Transverse colon (tissue), 4 donors: ENCODE measurements at regions not wholly inside any gene's neighbourhood (a gene's known extent, or its start where the extent isn't known, plus 50 kb on each side); places are given as distances from the start of the nearest gene placed in this dataset.

Experiments used
- DNase-seq: peaks from one replicate; pipeline ENCODE4 v3.0.0-alpha.2; 2019
- H3K27ac ChIP-seq, 4 donors: fragments of 200-600 bp; sonication (generic); 2 replicates each; pipeline ENCODE4 v1.5.1; 2016 to 2018; ENCODE audit warnings: inconsistent platforms in 4 of 4
- H3K27me3 ChIP-seq: fragments of 200-600 bp; sonication (generic); 2 replicates; pipeline ENCODE4 v1.5.1; 2017; ENCODE audit warnings: inconsistent platforms
- H3K36me3 ChIP-seq, 4 donors: fragments of 200-600 bp; sonication (generic); 2 replicates each; pipeline ENCODE4 v1.5.1; 2017 to 2019; ENCODE audit warnings: inconsistent platforms in 4 of 4
- H3K4me1 ChIP-seq, 4 donors: fragments of 200-600 bp; sonication (generic); 2 replicates each; pipeline ENCODE4 v1.5.1; 2017 to 2020; ENCODE audit warnings: inconsistent platforms in 4 of 4
- H3K4me3 ChIP-seq, 4 donors: fragments of 200-600 bp; sonication (generic); 1 replicate in 1 of 4; 2 replicates in 3 of 4; pipeline versions ENCODE4 v1.5.1 to v1.6.1; 2017 to 2019; ENCODE audit warnings: inconsistent platforms in 4 of 4
- H3K9me3 ChIP-seq, 2 donors: fragments of 200-600 bp; sonication (generic); 2 replicates each; pipeline ENCODE4 v1.5.1; 2017 to 2019; ENCODE audit warnings: inconsistent platforms in 2 of 2
- EP300 ChIP-seq: sonication (generic); formaldehyde crosslinking; IDR thresholded peaks from one replicate; pipeline ENCODE4 v1.6.1; 2017; ENCODE audit warnings: antibody characterized with exemption, low read depth
- POLR2A ChIP-seq: fragments of 450-650 bp; IDR thresholded peaks from one replicate; pipeline ENCODE4 v1.6.1; 2016; ENCODE audit warnings: antibody characterized with exemption, mild to moderate bottlenecking, moderate library complexity
- POLR2AphosphoS5 ChIP-seq, 3 donors: sonication (generic); formaldehyde crosslinking; IDR thresholded peaks; one replicate each; pipeline ENCODE4 v1.6.1; 2016; ENCODE audit warnings: antibody characterized with exemption in 3 of 3
- WGBS, 2 donors: methylation state at CpG; one replicate each; pipeline ENCODE4 v1.1.5; 2018; ENCODE audit warnings: low coverage in 1 of 2; 5-methylcytosine and 5-hydroxymethylcytosine counted together
- in situ Hi-C, 4 donors: fragments of 200-750 bp; cut with MboI; loops; one replicate each; pipeline versions ENCODE4 v1.15.0 to v1.15.1; 2017; ENCODE audit warnings: low sequenced_read_pairs in 3 of 4, low pct_ligation_motif_present in 1 of 4, low pct_unique_long_range_greater_than_20kb in 1 of 4
- intact Hi-C: fragments of 100-400 bp; cut with DNase I; formaldehyde crosslinking; loops from one replicate; pipeline ENCODE4 v1.15.1; 2023; ENCODE audit warnings: low total_unique reads
- TF ChIP-seq, protein P1 (sequence below), 5 experiments: fragments of 200-600 bp in 3 of 5; fragments of 450-650 bp in 2 of 5; sonication (generic) in 3 of 5; IDR thresholded peaks; 1 replicate in 2 of 5; 2 replicates in 3 of 5; pipeline ENCODE4 v1.5.1; 2016 to 2017; ENCODE audit warnings: antibody characterized with exemption in 5 of 5, inconsistent platforms in 3 of 5, mild to moderate bottlenecking in 2 of 5, moderate library complexity in 1 of 5

DNA sequence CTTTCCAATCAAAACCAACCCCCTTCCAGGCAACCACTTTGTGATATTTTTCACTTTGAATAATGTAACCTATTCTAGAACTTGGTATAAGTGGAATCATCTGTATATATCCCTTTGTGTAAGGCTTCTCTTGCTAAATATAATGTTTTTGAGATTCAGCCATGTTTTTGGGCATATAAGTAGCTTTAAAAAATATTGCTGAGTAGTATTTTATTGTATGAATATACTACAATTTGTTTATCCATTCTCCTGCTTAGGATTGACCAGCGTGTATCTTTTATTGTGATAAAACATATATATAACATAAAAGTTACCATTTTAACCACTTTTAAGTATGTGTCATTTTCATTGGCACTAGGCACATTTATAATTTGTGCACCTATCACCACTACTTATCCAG is 79.8 kb upstream of the GPR139 start:
- no peaks in the 10 kb centered on the region for H3K36me3 ChIP-seq
- H3K27me3 ChIP-seq = no peaks in the 10 kb centered on the region
- WGBS, 2 donors = 50 to 83% methylated on average over 1 of the region's 1 CpG
- intact Hi-C loops = no loop called here
- no peaks in the 10 kb centered on the region for H3K4me1 ChIP-seq
- TF ChIP-seq EP300 (no peak), POLR2AphosphoS5 (IDR thresholded peaks at IDR 0.05) (no peak), POLR2A (no peak)
- TF ChIP-seq, protein P1, sequence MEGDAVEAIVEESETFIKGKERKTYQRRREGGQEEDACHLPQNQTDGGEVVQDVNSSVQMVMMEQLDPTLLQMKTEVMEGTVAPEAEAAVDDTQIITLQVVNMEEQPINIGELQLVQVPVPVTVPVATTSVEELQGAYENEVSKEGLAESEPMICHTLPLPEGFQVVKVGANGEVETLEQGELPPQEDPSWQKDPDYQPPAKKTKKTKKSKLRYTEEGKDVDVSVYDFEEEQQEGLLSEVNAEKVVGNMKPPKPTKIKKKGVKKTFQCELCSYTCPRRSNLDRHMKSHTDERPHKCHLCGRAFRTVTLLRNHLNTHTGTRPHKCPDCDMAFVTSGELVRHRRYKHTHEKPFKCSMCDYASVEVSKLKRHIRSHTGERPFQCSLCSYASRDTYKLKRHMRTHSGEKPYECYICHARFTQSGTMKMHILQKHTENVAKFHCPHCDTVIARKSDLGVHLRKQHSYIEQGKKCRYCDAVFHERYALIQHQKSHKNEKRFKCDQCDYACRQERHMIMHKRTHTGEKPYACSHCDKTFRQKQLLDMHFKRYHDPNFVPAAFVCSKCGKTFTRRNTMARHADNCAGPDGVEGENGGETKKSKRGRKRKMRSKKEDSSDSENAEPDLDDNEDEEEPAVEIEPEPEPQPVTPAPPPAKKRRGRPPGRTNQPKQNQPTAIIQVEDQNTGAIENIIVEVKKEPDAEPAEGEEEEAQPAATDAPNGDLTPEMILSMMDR (IDR thresholded peaks at IDR 0.05) = no peak
- in situ Hi-C loops = no loop called here
- no peaks in the 10 kb centered on the region for H3K9me3 ChIP-seq
- H3K4me3 ChIP-seq = no peak overlapping the region
- DNase-seq = no peak
- no peak overlapping the region for H3K27ac ChIP-seq

DNA sequence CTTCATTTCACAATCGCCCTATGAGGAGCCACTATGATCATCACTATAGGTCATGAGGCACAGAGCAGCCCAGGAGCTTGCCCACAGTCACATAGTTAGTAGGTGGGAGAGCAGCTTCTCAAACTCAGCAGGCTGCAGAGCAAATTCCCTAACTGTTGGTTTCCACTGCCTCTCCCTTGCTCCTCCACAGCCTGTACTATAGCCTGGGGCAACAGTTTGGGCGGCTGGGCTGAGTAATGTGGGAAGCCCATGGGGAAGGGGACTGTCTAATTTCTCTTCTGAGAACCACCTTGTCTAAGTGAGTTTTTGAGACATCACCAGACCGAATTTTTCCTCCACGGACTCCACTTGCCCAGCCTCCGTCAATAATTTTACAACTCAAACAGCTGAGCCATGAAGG is 73.4 kb upstream of the GPR139 start:
- Histone ChIP-seq H3K27me3 (no peaks in the 10 kb centered on the region), H3K9me3 (no peaks in the 10 kb centered on the region), H3K4me1 (no peaks in the 10 kb centered on the region), H3K27ac (no peak overlapping the region), H3K36me3 (no peaks in the 10 kb centered on the region), H3K4me3 (no peak overlapping the region)
- TF ChIP-seq POLR2A (no peak), EP300 (no peak), POLR2AphosphoS5 (IDR thresholded peaks at IDR 0.05) (no peak)
- TF ChIP-seq, protein P1 (IDR thresholded peaks at IDR 0.05) = no peak
- 79 to 80% methylated on average over 2 to 5 of the region's 5 CpGs for WGBS, 2 donors
- intact Hi-C loops (no loop called here), in situ Hi-C loops (loop anchor here in 1 of 4 donors (10.0 kb wide), 1 partner anchor 48 kb away; no protein-coding TSS in a partner anchor)
- DNase-seq = no peak

DNA sequence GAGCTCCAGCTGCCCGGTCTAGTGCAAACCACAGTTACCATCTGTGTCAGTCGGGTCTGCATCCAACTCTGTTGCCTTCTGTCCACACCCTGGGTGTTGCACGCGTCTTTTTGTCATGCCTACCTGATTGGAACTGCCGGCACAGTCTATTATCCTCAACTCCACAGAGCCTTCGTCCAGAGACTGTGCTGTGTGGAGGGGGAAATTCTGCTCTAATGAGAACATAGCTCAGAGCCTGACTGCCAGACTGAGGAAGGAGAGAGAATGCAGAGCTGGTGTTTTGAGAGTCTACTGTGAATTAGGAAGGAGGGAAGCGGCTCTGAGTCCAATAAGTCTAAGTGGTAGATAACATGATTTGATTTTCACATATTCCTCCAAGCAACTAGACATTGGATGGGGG is 68.3 kb upstream of the GPR139 start:
- Histone ChIP-seq H3K36me3 (no peaks in the 10 kb centered on the region), H3K27me3 (no peaks in the 10 kb centered on the region), H3K4me3 (no peak overlapping the region), H3K4me1 (no peaks in the 10 kb centered on the region), H3K9me3 (no peaks in the 10 kb centered on the region), H3K27ac (no peak overlapping the region)
- in situ Hi-C loops = loop anchor here in 1 of 4 donors (10.0 kb wide), 1 partner anchor 53 kb away; no protein-coding TSS in a partner anchor
- no peak for DNase-seq
- WGBS, 2 donors = 71 to 81% methylated on average over 1 to 7 of the region's 7 CpGs
- intact Hi-C loops = loop anchor here (1.0 kb wide), 1 partner anchor 30 kb away; no protein-coding TSS in a partner anchor
- TF ChIP-seq POLR2A (no peak), POLR2AphosphoS5 (IDR thresholded peaks at IDR 0.05) (no peak), EP300 (no peak)
- TF ChIP-seq, protein P1 (IDR thresholded peaks at IDR 0.05) = no peak

DNA sequence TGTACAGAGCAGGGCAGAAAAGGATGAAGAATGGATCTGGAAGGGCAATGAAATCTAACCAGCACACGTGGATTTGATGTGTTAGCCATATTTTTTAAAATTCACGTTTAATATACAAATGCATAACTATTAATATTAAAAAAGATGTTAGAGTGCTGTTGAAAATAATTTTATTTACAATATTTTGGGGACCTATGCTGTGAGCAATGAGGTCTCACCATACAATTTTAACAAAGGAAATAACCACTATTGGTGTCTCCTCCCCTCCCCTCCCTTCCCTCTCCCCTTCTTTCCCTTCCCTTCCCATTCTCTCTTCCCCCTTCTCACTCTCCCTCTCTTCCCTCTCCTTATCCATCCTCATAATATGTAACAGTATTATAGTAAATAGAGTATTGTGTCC is 64.2 kb upstream of the GPR139 start:
- Histone ChIP-seq H3K4me1 (no peaks in the 10 kb centered on the region), H3K4me3 (no peak overlapping the region), H3K36me3 (no peaks in the 10 kb centered on the region), H3K9me3 (no peaks in the 10 kb centered on the region), H3K27me3 (no peaks in the 10 kb centered on the region), H3K27ac (no peak overlapping the region)
- no peak for DNase-seq
- TF ChIP-seq, protein P1 (IDR thresholded peaks at IDR 0.05) = no peak
- TF ChIP-seq EP300 (no peak), POLR2A (no peak), POLR2AphosphoS5 (IDR thresholded peaks at IDR 0.05) (no peak)
- intact Hi-C loops (no loop called here), in situ Hi-C loops (no loop called here)
- WGBS, 2 donors = 68 to 73% methylated on average over 2 of the region's 2 CpGs
